OCI-LY3 (cell line): ENCODE measurements at regions not wholly inside any gene's neighbourhood (a gene's known extent, or its start where the extent isn't known, plus 50 kb on each side); places are given as distances from the start of the nearest gene placed in this dataset.

Experiments
- CTCF ChIP-seq: fragments of 200-600, 300-600 bp; sonication (generic); IDR thresholded peaks from 2 replicates; pipeline ENCODE4 v1.5.1; 2014; ENCODE audit warnings: antibody characterized with exemption, low read length, low read depth
- EZH2phosphoT487 ChIP-seq: fragments of 200-600 bp; shearing (Covaris generic); IDR thresholded peaks from 2 replicates; pipeline ENCODE4 v1.6.1; 2018; ENCODE audit warnings: antibody characterized with exemption, mixed run types, low read depth

- no peak for TF ChIP-seq CTCF
- TF ChIP-seq EZH2phosphoT487, result no peak
Observed at GRCh38 chr4:173675446-173675845, 145.4 kb upstream of the HAND2 start.
